WTC11 (cell line): ENCODE measurements at regions not wholly inside any gene's neighbourhood (a gene's known extent, or its start where the extent isn't known, plus 50 kb on each side); places are given as distances from the start of the nearest gene placed in this dataset.

ENCODE experiments used
- ATAC-seq: fragments of 200-7000 bp; cut with Tn5 transposase; 2 replicates; pipeline ENCODE4 v1.10.0; 2021; ENCODE audit warnings: mild to moderate bottlenecking, moderate library complexity
- CTCF ChIA-PET: fragments of 300-600 bp; sonication (Branson Sonifier 250); formaldehyde crosslinking; loops from one replicate; lab custom pipeline; 2021; ENCODE audit warnings: antibody characterized with exemption; lab: Charles Lee
- POLR2A ChIA-PET: fragments of 350-600 bp; sonication (Branson Sonifier 250); formaldehyde crosslinking; loops from one replicate; lab custom pipeline; 2021; ENCODE audit warnings: antibody characterized with exemption; lab: Charles Lee
- DNase-seq: peaks from one replicate; pipeline ENCODE4 v3.0.0; 2021; ENCODE audit warnings: low spot score
- H3K27ac Mint-ChIP-seq: 2 replicates; pipeline ENCODE4 v1.8.0; 2021; ENCODE audit warnings: mixed read lengths
- H3K27me3 Mint-ChIP-seq: 2 replicates; pipeline ENCODE4 v1.8.0; 2021; ENCODE audit warnings: low read depth, mild to moderate bottlenecking, moderate library complexity, mixed read lengths
- H3K36me3 Mint-ChIP-seq: 2 replicates; pipeline ENCODE4 v1.8.0; 2021; ENCODE audit warnings: mixed read lengths
- H3K4me1 Mint-ChIP-seq: 2 replicates; pipeline ENCODE4 v1.8.0; 2022; ENCODE audit warnings: mixed read lengths
- H3K4me3 Mint-ChIP-seq: 2 replicates; pipeline ENCODE4 v1.8.0; 2021; ENCODE audit warnings: mild to moderate bottlenecking, moderate library complexity, mixed read lengths
- H3K9me3 Mint-ChIP-seq: 2 replicates; pipeline ENCODE4 v1.8.0; 2021; ENCODE audit warnings: mixed read lengths
- ATF2 ChIP-seq: sonication (generic); formaldehyde crosslinking; IDR thresholded peaks from 2 replicates; pipeline ENCODE4 v1.8.1; 2022; ENCODE audit warnings: low read depth, missing genetic modification reagents, borderline replicate concordance
- E2F4 ChIP-seq: sonication (generic); formaldehyde crosslinking; IDR thresholded peaks from 2 replicates; pipeline ENCODE4 v1.8.1; 2022; ENCODE audit warnings: low read depth, mild to moderate bottlenecking, moderate library complexity, missing genetic modification reagents, borderline replicate concordance
- ERG ChIP-seq: fragments of 250-450 bp; sonication (Bioruptor Pico); IDR thresholded peaks from 2 replicates; pipeline ENCODE4 v1.8.0; 2021; ENCODE audit warnings: mild to moderate bottlenecking
- FOXK1 ChIP-seq: sonication (generic); formaldehyde crosslinking; IDR thresholded peaks from 2 replicates; pipeline ENCODE4 v1.8.0; 2022; ENCODE audit warnings: mild to moderate bottlenecking, moderate library complexity, missing genetic modification reagents
- FOXP1 ChIP-seq: sonication (generic); formaldehyde crosslinking; IDR thresholded peaks from 2 replicates; pipeline ENCODE4 v1.8.0; 2022; ENCODE audit warnings: missing genetic modification reagents, mild to moderate bottlenecking, moderate library complexity, borderline replicate concordance
- GTF2I ChIP-seq: fragments of 250-450 bp; sonication (Bioruptor Pico); conservative IDR thresholded peaks from 2 replicates; pipeline ENCODE4 v1.4.0; 2021; ENCODE audit warnings: mild to moderate bottlenecking
- MAX ChIP-seq: sonication (generic); formaldehyde crosslinking; IDR thresholded peaks from 2 replicates; pipeline ENCODE4 v1.8.0; 2022; ENCODE audit warnings: mild to moderate bottlenecking, missing genetic modification reagents
- MXD4 ChIP-seq: fragments of 250-450 bp; sonication (Bioruptor Pico); IDR thresholded peaks from 2 replicates; pipeline ENCODE4 v1.8.0; 2021; ENCODE audit warnings: mild to moderate bottlenecking, moderate library complexity, borderline replicate concordance
- NFE2L1 ChIP-seq: sonication (generic); formaldehyde crosslinking; IDR thresholded peaks from 2 replicates; pipeline ENCODE4 v1.8.1; 2023; ENCODE audit warnings: missing genetic modification reagents
- NFYB ChIP-seq: sonication (generic); formaldehyde crosslinking; conservative IDR thresholded peaks from 2 replicates; pipeline ENCODE4 v1.8.0; 2022; ENCODE audit warnings: low read depth, missing genetic modification reagents
- NR2C2 ChIP-seq: sonication (generic); formaldehyde crosslinking; IDR thresholded peaks from 2 replicates; pipeline ENCODE4 v1.8.0; 2022; ENCODE audit warnings: mild to moderate bottlenecking, missing genetic modification reagents
- RORB ChIP-seq: fragments of 250-450 bp; sonication (Bioruptor Pico); IDR thresholded peaks from 2 replicates; pipeline ENCODE4 v1.9.0; 2021; ENCODE audit warnings: mild to moderate bottlenecking
- SMAD4 ChIP-seq: sonication (generic); formaldehyde crosslinking; IDR thresholded peaks from 2 replicates; pipeline ENCODE4 v1.8.0; 2022; ENCODE audit warnings: mild to moderate bottlenecking, missing genetic modification reagents
- TEAD4 ChIP-seq: sonication (generic); formaldehyde crosslinking; IDR thresholded peaks from 2 replicates; pipeline ENCODE4 v1.8.0; 2022; ENCODE audit warnings: mild to moderate bottlenecking, missing genetic modification reagents
- TP53 ChIP-seq: sonication (generic); formaldehyde crosslinking; IDR thresholded peaks from 2 replicates; pipeline ENCODE4 v1.8.1; 2023; ENCODE audit warnings: mild to moderate bottlenecking, missing genetic modification reagents
- ZNF121 ChIP-seq: sonication (generic); formaldehyde crosslinking; IDR thresholded peaks from 2 replicates; pipeline ENCODE4 v1.8.0; 2023; ENCODE audit warnings: missing genetic modification reagents
- ZNF138 ChIP-seq: sonication (generic); formaldehyde crosslinking; conservative IDR thresholded peaks from 2 replicates; pipeline ENCODE4 v1.8.1; 2022; ENCODE audit warnings: mild to moderate bottlenecking, moderate library complexity, missing genetic modification reagents
- ZNF219 ChIP-seq: sonication (generic); formaldehyde crosslinking; IDR thresholded peaks from 2 replicates; pipeline ENCODE4 v1.8.0; 2023; ENCODE audit warnings: missing genetic modification reagents, mild to moderate bottlenecking, borderline replicate concordance
- ZNF281 ChIP-seq: sonication (generic); formaldehyde crosslinking; IDR thresholded peaks from 2 replicates; pipeline ENCODE4 v1.8.0; 2023; ENCODE audit warnings: mild to moderate bottlenecking, missing genetic modification reagents
- ZNF317 ChIP-seq: sonication (generic); formaldehyde crosslinking; IDR thresholded peaks from 2 replicates; pipeline ENCODE4 v1.8.1; 2023; ENCODE audit warnings: low read depth, mild to moderate bottlenecking, moderate library complexity, missing genetic modification reagents, borderline replicate concordance
- ZNF423 ChIP-seq: fragments of 250-450 bp; sonication (Bioruptor Pico); IDR thresholded peaks from 2 replicates; pipeline ENCODE4 v2.1.2; 2022; ENCODE audit warnings: mild to moderate bottlenecking, moderate library complexity
- ZNF512 ChIP-seq: sonication (generic); formaldehyde crosslinking; IDR thresholded peaks from 2 replicates; pipeline ENCODE4 v1.8.1; 2022; ENCODE audit warnings: missing genetic modification reagents, borderline replicate concordance
- ZSCAN18 ChIP-seq: fragments of 250-450 bp; sonication (Bioruptor Pico); IDR thresholded peaks from 2 replicates; pipeline ENCODE4 v2.1.2; 2022; ENCODE audit warnings: mild to moderate bottlenecking, moderate library complexity

GRCh38 chr9:656926-657568 is 184.4 kb upstream of the DMRT1 start:
- Mint-ChIP-seq H3K27me3 (no peaks in the 10 kb centered on the region), H3K27ac (no peak overlapping the region), H3K9me3 (no peaks in the 10 kb centered on the region), H3K4me3 (no peak overlapping the region), H3K36me3 (peaks cover 3% of the 10 kb centered on the region; the same call in 1 of the 2 replicates)
- ChIA-PET POLR2A (no interaction called here), CTCF (no interaction called here)
- DNase-seq = no peak
- TF ChIP-seq TP53 (no peak), ERG (CRISPR knock-in tag) (no peak), TEAD4 (CRISPR knock-in tag) (no peak), ZNF317 (CRISPR knock-in tag) (no peak), FOXK1 (CRISPR knock-in tag) (no peak), ZNF423 (no peak)
- TF ChIP-seq, all 79 proteins: peak for 0
- H3K4me1 Mint-ChIP-seq = peaks cover 45% of the 10 kb centered on the region
- no peak for ATAC-seq

GRCh38 chr9:659286-659685 is 182.2 kb upstream of the DMRT1 start:
- Mint-ChIP-seq H3K27me3 (no peaks in the 10 kb centered on the region), H3K4me1 (peaks cover 29% of the 10 kb centered on the region), H3K36me3 (peaks cover 6% of the 10 kb centered on the region; the same call in 1 of the 2 replicates), H3K9me3 (no peaks in the 10 kb centered on the region), H3K27ac (no peak overlapping the region), H3K4me3 (no peak overlapping the region)
- POLR2A ChIA-PET = no interaction called here
- ATAC-seq (no peak), DNase-seq (no peak)
- CTCF ChIA-PET = no interaction called here
- no peak for TF ChIP-seq ZNF512
- no peak for TF ChIP-seq NFE2L1
- TF ChIP-seq E2F4 (CRISPR knock-in tag) = no peak
- no peak for TF ChIP-seq MAX
- TF ChIP-seq ZSCAN18 (CRISPR knock-in tag) = no peak

GRCh38 chr9:660227-660626 is 181.3 kb upstream of the DMRT1 start:
- no peaks in the 10 kb centered on the region for H3K9me3 Mint-ChIP-seq
- H3K36me3 Mint-ChIP-seq = peaks cover 6% of the 10 kb centered on the region; the same call in 1 of the 2 replicates
- ATAC-seq (no peak), DNase-seq (no peak)
- peaks cover 21% of the 10 kb centered on the region for H3K4me1 Mint-ChIP-seq
- H3K27ac Mint-ChIP-seq = peak overlapping the region; percentile 29; the same call in 1 of the 2 replicates
- ChIA-PET CTCF (no interaction called here), POLR2A (no interaction called here)
- no peak overlapping the region for H3K4me3 Mint-ChIP-seq
- no peaks in the 10 kb centered on the region for H3K27me3 Mint-ChIP-seq
- TF ChIP-seq RORB (CRISPR knock-in tag) (no peak), ZNF219 (CRISPR knock-in tag) (no peak), ZNF121 (CRISPR knock-in tag) (no peak), SMAD4 (CRISPR knock-in tag) (no peak), NFYB (CRISPR knock-in tag) (no peak), FOXP1 (no peak), MAX (no peak), MXD4 (no peak), GTF2I (no peak), ZNF317 (CRISPR knock-in tag) (no peak), NR2C2 (CRISPR knock-in tag) (no peak), ATF2 (CRISPR knock-in tag) (no peak), ZNF281 (CRISPR knock-in tag) (no peak), ZNF138 (CRISPR knock-in tag) (no peak)
